Esophagus squamous epithelium (tissue), 4 donors: ENCODE measurements at regions not wholly inside any gene's neighbourhood (a gene's known extent, or its start where the extent isn't known, plus 50 kb on each side); places are given as distances from the start of the nearest gene placed in this dataset.

ENCODE experiments used
- POLR2A ChIP-seq, 4 donors: fragments of 450-650 bp; IDR thresholded peaks; one replicate each; pipeline ENCODE4 v1.6.1; 2017; ENCODE audit warnings: antibody characterized with exemption in 4 of 4, mild to moderate bottlenecking in 4 of 4, moderate library complexity in 3 of 4
- TF ChIP-seq, protein P1 (sequence below), 6 experiments: fragments of 450-650 bp in 4 of 6; fragments of 200-600 bp in 2 of 6; sonication (generic) in 2 of 6; IDR thresholded peaks; one replicate each; pipeline ENCODE4 v1.5.1; 2016 to 2019; ENCODE audit warnings: antibody characterized with exemption in 6 of 6, mild to moderate bottlenecking in 4 of 6, moderate library complexity in 4 of 6

DNA sequence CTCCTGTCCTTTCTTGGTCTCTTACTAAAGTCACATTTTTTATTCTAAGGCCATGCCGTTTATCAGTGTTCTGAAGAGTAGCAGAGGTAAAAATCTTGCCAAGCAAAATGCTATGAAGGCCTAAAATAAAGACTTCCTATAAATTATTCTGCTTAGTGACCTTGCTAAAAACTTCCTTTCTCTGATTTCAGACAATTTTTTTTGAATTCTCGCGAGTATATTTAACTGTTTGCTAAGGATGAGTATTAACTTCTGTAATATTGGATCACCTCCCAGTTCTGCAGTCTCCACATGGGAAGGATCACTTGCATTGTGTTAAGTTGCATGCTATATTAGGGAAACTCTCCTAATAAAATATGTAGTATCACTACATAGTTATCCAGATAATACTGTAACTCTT, 123.4 kb upstream of the SNX7 start:
- TF ChIP-seq, protein P1, sequence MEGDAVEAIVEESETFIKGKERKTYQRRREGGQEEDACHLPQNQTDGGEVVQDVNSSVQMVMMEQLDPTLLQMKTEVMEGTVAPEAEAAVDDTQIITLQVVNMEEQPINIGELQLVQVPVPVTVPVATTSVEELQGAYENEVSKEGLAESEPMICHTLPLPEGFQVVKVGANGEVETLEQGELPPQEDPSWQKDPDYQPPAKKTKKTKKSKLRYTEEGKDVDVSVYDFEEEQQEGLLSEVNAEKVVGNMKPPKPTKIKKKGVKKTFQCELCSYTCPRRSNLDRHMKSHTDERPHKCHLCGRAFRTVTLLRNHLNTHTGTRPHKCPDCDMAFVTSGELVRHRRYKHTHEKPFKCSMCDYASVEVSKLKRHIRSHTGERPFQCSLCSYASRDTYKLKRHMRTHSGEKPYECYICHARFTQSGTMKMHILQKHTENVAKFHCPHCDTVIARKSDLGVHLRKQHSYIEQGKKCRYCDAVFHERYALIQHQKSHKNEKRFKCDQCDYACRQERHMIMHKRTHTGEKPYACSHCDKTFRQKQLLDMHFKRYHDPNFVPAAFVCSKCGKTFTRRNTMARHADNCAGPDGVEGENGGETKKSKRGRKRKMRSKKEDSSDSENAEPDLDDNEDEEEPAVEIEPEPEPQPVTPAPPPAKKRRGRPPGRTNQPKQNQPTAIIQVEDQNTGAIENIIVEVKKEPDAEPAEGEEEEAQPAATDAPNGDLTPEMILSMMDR (IDR thresholded peaks at IDR 0.05): no peak
- no peak for TF ChIP-seq POLR2A (IDR thresholded peaks at IDR 0.05)
